Progenitor cell of endocrine pancreas (in vitro differentiated cells): ENCODE measurements at regions not wholly inside any gene's neighbourhood (a gene's known extent, or its start where the extent isn't known, plus 50 kb on each side); places are given as distances from the start of the nearest gene placed in this dataset.

ENCODE experiments used
- DNase-seq: peaks from one replicate; pipeline ENCODE4 v3.0.0; 2021; ENCODE audit warnings: low spot score; ENCODE audit not compliant: unreplicated experiment
- H3K27ac Mint-ChIP-seq: 2 replicates; pipeline ENCODE4 v1.8.0; 2021; ENCODE audit warnings: mild to moderate bottlenecking, moderate library complexity, mixed read lengths
- H3K27me3 Mint-ChIP-seq: 2 replicates; pipeline ENCODE4 v1.8.0; 2021; ENCODE audit warnings: mixed read lengths
- H3K36me3 Mint-ChIP-seq: 2 replicates; pipeline ENCODE4 v1.8.0; 2022; ENCODE audit warnings: mixed read lengths; ENCODE audit not compliant: insufficient read depth
- H3K4me1 Mint-ChIP-seq: 2 replicates; pipeline ENCODE4 v1.8.0; 2021; ENCODE audit warnings: low read depth, mixed read lengths
- H3K4me3 Mint-ChIP-seq: 2 replicates; pipeline ENCODE4 v1.8.0; 2021; ENCODE audit warnings: low read depth, mild to moderate bottlenecking, moderate library complexity, mixed read lengths
- H3K9me3 Mint-ChIP-seq: 2 replicates; pipeline ENCODE4 v1.8.0; 2021; ENCODE audit warnings: low read depth, mixed read lengths
- CTCF ChIP-seq: fragments of 200-600 bp; sonication (generic); IDR thresholded peaks from one replicate; pipeline ENCODE4 v1.5.0; 2021; ENCODE audit warnings: antibody characterized with exemption, mild to moderate bottlenecking; ENCODE audit not compliant: unreplicated experiment

- H3K9me3 Mint-ChIP-seq = peaks cover 3% of the 10 kb centered on the region
- no peak overlapping the region for H3K4me3 Mint-ChIP-seq
- no peak for TF ChIP-seq CTCF
Observed at GRCh38 chr2:19744456-19745199, 157.2 kb downstream of the TTC32 start.

GRCh38 chr2:19743641-19744040 is 158.1 kb downstream of the TTC32 start:
- Mint-ChIP-seq H3K36me3 (no peaks in the 10 kb centered on the region), H3K9me3 (peaks cover 3% of the 10 kb centered on the region), H3K4me3 (no peak overlapping the region), H3K27me3 (no peaks in the 10 kb centered on the region), H3K4me1 (no peaks in the 10 kb centered on the region), H3K27ac (no peak overlapping the region)
- DNase-seq = no peak
- TF ChIP-seq CTCF = no peak

More at GRCh38 chr2:19744456-19745199, 157.2 kb downstream of the TTC32 start:
- Mint-ChIP-seq H3K27me3 (no peaks in the 10 kb centered on the region), H3K4me1 (no peaks in the 10 kb centered on the region), H3K27ac (peak overlapping the region; percentile 62), H3K36me3 (no peaks in the 10 kb centered on the region)
- no peak for DNase-seq

DNA sequence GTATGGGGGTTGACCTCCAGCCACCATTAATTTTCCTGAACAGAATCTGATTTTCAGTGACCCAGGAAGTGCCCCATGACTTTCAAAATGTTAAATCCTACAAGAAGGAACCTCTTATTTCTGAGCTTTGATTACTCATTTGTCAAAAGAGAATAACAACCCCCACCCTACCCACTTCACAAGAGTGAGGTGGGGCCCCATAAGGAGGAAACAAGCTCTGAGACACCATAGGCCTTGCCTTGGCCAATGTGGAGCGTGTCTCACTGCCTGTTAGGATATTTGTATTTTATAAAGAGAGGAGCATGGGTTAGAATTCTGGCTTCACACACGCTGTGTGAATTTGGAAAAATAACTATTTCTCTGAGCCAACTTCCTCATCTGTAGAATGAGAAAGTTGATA is 158.9 kb downstream of the TTC32 start:
- H3K27me3 Mint-ChIP-seq = no peaks in the 10 kb centered on the region
- no peak overlapping the region for H3K4me3 Mint-ChIP-seq
- H3K4me1 Mint-ChIP-seq = no peaks in the 10 kb centered on the region
- no peaks in the 10 kb centered on the region for H3K36me3 Mint-ChIP-seq
- no peak for DNase-seq
- H3K9me3 Mint-ChIP-seq = peaks cover 3% of the 10 kb centered on the region
- no peak for TF ChIP-seq CTCF
- no peak overlapping the region for H3K27ac Mint-ChIP-seq

- Mint-ChIP-seq H3K27me3 (no peaks in the 10 kb centered on the region), H3K4me1 (no peaks in the 10 kb centered on the region), H3K4me3 (no peak overlapping the region), H3K9me3 (peaks cover 3% of the 10 kb centered on the region), H3K27ac (no peak overlapping the region), H3K36me3 (no peaks in the 10 kb centered on the region)
- no peak for TF ChIP-seq CTCF
- DNase-seq = no peak
Observed at GRCh38 chr2:19739256-19739655, 162.5 kb downstream of the TTC32 start.

DNA sequence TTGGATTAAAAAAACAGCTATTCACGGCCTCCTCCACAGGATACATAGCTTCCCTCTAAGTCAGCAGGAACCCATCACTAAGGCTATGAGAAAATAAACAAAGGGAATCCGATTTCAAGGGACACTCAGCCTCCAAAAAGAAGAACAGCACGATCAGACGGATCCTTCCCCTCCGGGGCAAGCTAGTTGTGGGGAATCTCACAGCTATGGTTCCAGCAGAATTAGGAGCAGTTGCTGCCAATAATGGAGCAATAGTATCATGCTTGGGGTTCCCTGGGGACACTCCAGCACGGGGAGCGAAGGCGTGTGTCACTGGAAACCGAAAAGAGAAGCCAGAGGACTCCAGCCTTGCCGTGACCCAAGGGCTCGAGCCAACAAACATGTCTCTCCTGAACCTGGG is 163.1 kb downstream of the TTC32 start:
- no peak overlapping the region for H3K4me3 Mint-ChIP-seq
- peaks cover 3% of the 10 kb centered on the region for H3K9me3 Mint-ChIP-seq
- no peaks in the 10 kb centered on the region for H3K4me1 Mint-ChIP-seq
- H3K27me3 Mint-ChIP-seq = no peaks in the 10 kb centered on the region
- H3K36me3 Mint-ChIP-seq = no peaks in the 10 kb centered on the region
- no peak overlapping the region for H3K27ac Mint-ChIP-seq
- DNase-seq = no peak
- TF ChIP-seq CTCF = no peak
